Liver (tissue), 8 donors: ENCODE measurements at regions not wholly inside any gene's neighbourhood (a gene's known extent, or its start where the extent isn't known, plus 50 kb on each side); places are given as distances from the start of the nearest gene placed in this dataset.

Source experiments
- DNase-seq: peaks from one replicate; pipeline ENCODE4 v3.0.0-alpha.2; 2017; ENCODE audit warnings: low spot score
- H3K27ac ChIP-seq, 2 donors: one replicate each; pipeline ENCODE4 v1.7.0; 2013; ENCODE audit warnings: inconsistent platforms in 2 of 2, low read length in 2 of 2, control low read depth in 1 of 2, low read depth in 1 of 2, mild to moderate bottlenecking in 1 of 2
- H3K27me3 ChIP-seq, 4 donors: one replicate each; pipeline versions ENCODE4 v1.6.1 to v1.7.0; 2013; ENCODE audit warnings: low read length in 3 of 4, inconsistent platforms in 1 of 4, mild to moderate bottlenecking in 1 of 4, moderate library complexity in 1 of 4; ENCODE audit not compliant: control insufficient read depth in 4 of 4, insufficient read depth in 4 of 4
- H3K36me3 ChIP-seq, 4 donors: one replicate each; pipeline versions ENCODE4 v1.6.1 to v1.7.0; 2013; ENCODE audit warnings: low read length in 3 of 4, mild to moderate bottlenecking in 3 of 4, low read depth in 1 of 4, moderate library complexity in 1 of 4; ENCODE audit not compliant: control insufficient read depth in 4 of 4, insufficient read depth in 3 of 4
- H3K4me1 ChIP-seq, 4 donors: one replicate each; pipeline versions ENCODE4 v1.6.1 to v1.7.0; 2013; ENCODE audit warnings: low read length in 3 of 4, mild to moderate bottlenecking in 3 of 4, moderate library complexity in 1 of 4; ENCODE audit not compliant: control insufficient read depth in 4 of 4, insufficient read depth in 4 of 4
- H3K4me3 ChIP-seq, 3 donors: one replicate each; pipeline versions ENCODE4 v1.6.1 to v1.7.0; 2013; ENCODE audit warnings: low read length in 3 of 3, control low read depth in 1 of 3, low read depth in 1 of 3, mild to moderate bottlenecking in 1 of 3
- H3K9ac ChIP-seq, 2 donors: one replicate each; pipeline ENCODE4 v1.7.0; 2013; ENCODE audit warnings: low read length in 2 of 2, mild to moderate bottlenecking in 2 of 2, moderate library complexity in 2 of 2, control low read depth in 1 of 2, low read depth in 1 of 2
- H3K9me3 ChIP-seq, 4 donors: one replicate each; pipeline versions ENCODE4 v1.6.1 to v1.7.0; 2013; ENCODE audit warnings: low read length in 3 of 4; ENCODE audit not compliant: control insufficient read depth in 4 of 4
- EGR1 ChIP-seq, 2 donors: IDR thresholded peaks; 2 replicates each; pipeline ENCODE4 v1.6.1; 2016 to 2018; ENCODE audit warnings: antibody characterized with exemption in 2 of 2, low read depth in 2 of 2
- FOXA1 ChIP-seq: IDR thresholded peaks from 2 replicates; pipeline ENCODE4 v1.6.1; 2016; ENCODE audit warnings: antibody characterized with exemption
- FOXA2 ChIP-seq: IDR thresholded peaks from 2 replicates; pipeline ENCODE4 v1.6.1; 2016; ENCODE audit warnings: antibody characterized with exemption
- GABPA ChIP-seq, 2 donors: IDR thresholded peaks in 1 of 2; conservative IDR thresholded peaks in 1 of 2; 2 replicates each; pipeline ENCODE4 v1.6.1; 2016; ENCODE audit warnings: antibody characterized with exemption in 2 of 2, mild to moderate bottlenecking in 1 of 2, moderate library complexity in 1 of 2
- HNF4A ChIP-seq, 2 donors: conservative IDR thresholded peaks; 2 replicates each; pipeline ENCODE4 v1.6.1; 2016; ENCODE audit warnings: antibody characterized with exemption in 2 of 2, mild to moderate bottlenecking in 2 of 2
- HNF4G ChIP-seq: IDR thresholded peaks from 2 replicates; pipeline ENCODE4 v1.6.1; 2016; ENCODE audit warnings: antibody characterized with exemption
- JUND ChIP-seq, 2 donors: IDR thresholded peaks; 2 replicates each; pipeline ENCODE4 v1.6.1; 2016; ENCODE audit warnings: antibody characterized with exemption in 2 of 2
- NR2F2 ChIP-seq: IDR thresholded peaks from 2 replicates; pipeline ENCODE4 v1.6.1; 2016; ENCODE audit warnings: antibody characterized with exemption
- RAD21 ChIP-seq, 2 donors: IDR thresholded peaks; 2 replicates each; pipeline ENCODE4 v1.6.1; 2016; ENCODE audit warnings: antibody characterized with exemption in 2 of 2, mild to moderate bottlenecking in 2 of 2
- RXRA ChIP-seq, 2 donors: IDR thresholded peaks; 2 replicates each; pipeline ENCODE4 v1.6.1; 2017 to 2018; ENCODE audit warnings: antibody characterized with exemption in 2 of 2, mild to moderate bottlenecking in 1 of 2
- SP1 ChIP-seq: IDR thresholded peaks from 2 replicates; pipeline ENCODE4 v1.6.1; 2018; ENCODE audit warnings: antibody characterized with exemption, mild to moderate bottlenecking
- TAF1 ChIP-seq: conservative IDR thresholded peaks from 2 replicates; pipeline ENCODE4 v1.6.1; 2016; ENCODE audit warnings: antibody characterized with exemption, mild to moderate bottlenecking
- YY1 ChIP-seq: IDR thresholded peaks from 2 replicates; pipeline ENCODE4 v1.6.1; 2016; ENCODE audit warnings: antibody characterized with exemption, mild to moderate bottlenecking
- WGBS: extraction: QIAGEN DNeasy Blood & Tissue Kit; methylation state at CpG from one replicate; pipeline ENCODE4 v1.1.7; 2013; 5-methylcytosine and 5-hydroxymethylcytosine counted together
- TF ChIP-seq, protein P1 (sequence below): IDR thresholded peaks from 2 replicates; pipeline ENCODE4 v1.6.1; 2016; ENCODE audit warnings: antibody characterized with exemption
- TF ChIP-seq, protein P2 (sequence below): IDR thresholded peaks from 2 replicates; pipeline ENCODE4 v1.6.1; 2016; ENCODE audit warnings: antibody characterized with exemption
- TF ChIP-seq, protein P3 (sequence below): IDR thresholded peaks from 2 replicates; pipeline ENCODE4 v1.6.1; 2016; ENCODE audit warnings: antibody characterized with exemption, mild to moderate bottlenecking
- TF ChIP-seq, protein P4 (sequence below): fragments of 150-350 bp; IDR thresholded peaks from 2 replicates; pipeline ENCODE4 v1.5.1; 2017; ENCODE audit warnings: improper control_type of control experiment, low read depth, low read length; ENCODE audit not compliant: missing input control
- donor health status: healthy.
- donor health status: healthy.
- donor health status: healthy.
- donor health status: healthy.
- donor health status: healthy.

DNA sequence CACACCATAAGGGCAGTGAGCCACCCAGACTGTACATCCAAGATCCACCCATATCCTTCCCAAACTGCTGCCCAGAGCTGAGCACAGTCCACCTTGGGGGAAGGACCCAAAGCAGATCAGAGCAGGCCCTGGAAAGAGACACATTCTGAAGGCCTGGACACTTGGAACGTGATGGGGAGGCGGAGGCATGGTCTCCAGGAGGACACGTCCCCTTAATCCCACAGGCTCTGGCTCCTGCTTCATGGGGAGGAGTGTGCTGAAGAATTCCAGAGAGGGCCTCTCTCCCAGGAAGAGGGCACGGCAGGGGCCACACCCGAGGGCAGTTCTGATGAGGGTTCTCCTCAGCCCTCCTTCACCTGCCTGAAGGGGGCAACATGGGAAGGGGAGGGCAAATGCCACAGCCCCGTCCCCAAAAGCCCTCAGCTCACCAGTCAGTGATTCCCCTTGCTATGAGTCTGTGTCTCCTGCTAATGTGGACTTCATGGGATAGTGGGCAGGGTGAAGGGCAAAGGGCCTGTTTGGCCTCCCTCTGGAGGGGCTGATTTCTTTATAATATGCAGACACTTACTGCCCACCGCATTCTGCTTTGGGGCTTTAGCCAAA lies 276.8 kb downstream of the ENC1 start:
- Histone ChIP-seq H3K4me1 (no peaks in the 10 kb centered on the region), H3K9ac (no peak overlapping the region), H3K27ac (no peak overlapping the region), H3K27me3 (no peaks in the 10 kb centered on the region), H3K4me3 (no peak overlapping the region), H3K36me3 (no peaks in the 10 kb centered on the region), H3K9me3 (peaks cover 0 to 3% (median 1%) of the 10 kb centered on the region in 4 donors)
- 94% methylated on average over 7 of the region's 7 CpGs for WGBS
- DNase-seq = no peak
- TF ChIP-seq NR2F2 = no peak
- no peak for TF ChIP-seq RXRA (IDR thresholded peaks at IDR 0.05)
- TF ChIP-seq JUND (IDR thresholded peaks at IDR 0.05) = no peak
- TF ChIP-seq RAD21 (IDR thresholded peaks at IDR 0.05) = no peak
- TF ChIP-seq HNF4A (conservative IDR thresholded peaks at IDR 0.05) = no peak
- no peak for TF ChIP-seq EGR1 (IDR thresholded peaks at IDR 0.05; ENCODE audit: low read depth in 2 of 2)
- TF ChIP-seq YY1 = no peak
- no peak for TF ChIP-seq HNF4G
- TF ChIP-seq SP1 = no peak
- TF ChIP-seq TAF1 = no peak
- TF ChIP-seq, protein P1, sequence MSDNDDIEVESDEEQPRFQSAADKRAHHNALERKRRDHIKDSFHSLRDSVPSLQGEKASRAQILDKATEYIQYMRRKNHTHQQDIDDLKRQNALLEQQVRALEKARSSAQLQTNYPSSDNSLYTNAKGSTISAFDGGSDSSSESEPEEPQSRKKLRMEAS = no peak
- TF ChIP-seq GABPA (IDR thresholded peaks at IDR 0.05 in 1 of 2, conservative IDR thresholded peaks at IDR 0.05 in 1 of 2) = no peak

DNA sequence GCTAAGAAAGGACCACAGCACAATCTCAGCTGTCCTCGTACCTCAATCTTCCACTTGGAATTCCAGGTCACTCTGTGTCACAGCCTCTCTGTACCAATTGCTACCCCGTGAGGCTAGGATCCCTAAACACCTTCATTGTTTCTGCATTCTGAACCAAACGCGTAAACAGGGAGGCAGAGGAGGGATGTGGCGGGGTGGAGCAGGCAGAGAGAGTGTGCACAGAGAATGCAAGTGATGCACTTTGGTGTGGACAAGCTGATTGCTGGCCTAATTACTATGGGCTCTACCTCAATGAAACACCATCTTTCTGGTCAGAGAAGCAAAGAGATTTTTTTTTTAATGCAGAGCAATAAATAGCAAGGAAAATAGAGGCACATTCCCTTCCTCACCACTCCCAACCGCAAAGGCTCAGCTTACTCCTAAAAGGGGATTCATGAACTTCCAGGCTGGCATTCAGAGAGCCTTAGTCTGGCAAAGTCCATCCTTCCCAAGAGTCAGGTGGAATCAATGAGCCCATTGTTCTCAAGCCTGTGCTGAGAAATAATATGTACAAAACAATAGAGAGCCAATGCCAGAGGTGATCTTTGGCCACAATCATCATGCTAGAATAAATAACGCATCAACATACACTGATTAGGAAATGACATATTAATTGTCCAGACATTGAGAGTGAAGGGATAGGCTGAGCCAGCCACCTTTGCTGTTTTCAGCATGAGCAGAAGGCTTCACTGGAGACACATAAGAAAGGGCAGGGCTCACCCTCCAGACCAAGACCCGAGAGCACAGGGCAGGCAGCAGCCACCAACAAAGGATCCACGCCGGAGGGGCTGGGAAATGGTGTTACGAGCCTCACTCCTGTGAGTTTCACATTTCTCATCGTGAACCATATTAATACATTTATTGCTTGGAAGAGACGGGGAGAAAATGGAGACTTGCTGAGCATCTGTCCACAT lies 278.8 kb downstream of the ENC1 start:
- no peak overlapping the region for H3K9ac ChIP-seq
- no peaks in the 10 kb centered on the region for H3K27me3 ChIP-seq
- H3K27ac ChIP-seq = no peak overlapping the region
- H3K9me3 ChIP-seq = peaks cover 0 to 3% (median 1%) of the 10 kb centered on the region in 4 donors
- 90% methylated on average over 13 of the region's 13 CpGs for WGBS
- TF ChIP-seq GABPA (IDR thresholded peaks at IDR 0.05 in 1 of 2, conservative IDR thresholded peaks at IDR 0.05 in 1 of 2) = no peak
- TF ChIP-seq HNF4G = no peak
- TF ChIP-seq JUND (IDR thresholded peaks at IDR 0.05) = no peak
- TF ChIP-seq, protein P2, sequence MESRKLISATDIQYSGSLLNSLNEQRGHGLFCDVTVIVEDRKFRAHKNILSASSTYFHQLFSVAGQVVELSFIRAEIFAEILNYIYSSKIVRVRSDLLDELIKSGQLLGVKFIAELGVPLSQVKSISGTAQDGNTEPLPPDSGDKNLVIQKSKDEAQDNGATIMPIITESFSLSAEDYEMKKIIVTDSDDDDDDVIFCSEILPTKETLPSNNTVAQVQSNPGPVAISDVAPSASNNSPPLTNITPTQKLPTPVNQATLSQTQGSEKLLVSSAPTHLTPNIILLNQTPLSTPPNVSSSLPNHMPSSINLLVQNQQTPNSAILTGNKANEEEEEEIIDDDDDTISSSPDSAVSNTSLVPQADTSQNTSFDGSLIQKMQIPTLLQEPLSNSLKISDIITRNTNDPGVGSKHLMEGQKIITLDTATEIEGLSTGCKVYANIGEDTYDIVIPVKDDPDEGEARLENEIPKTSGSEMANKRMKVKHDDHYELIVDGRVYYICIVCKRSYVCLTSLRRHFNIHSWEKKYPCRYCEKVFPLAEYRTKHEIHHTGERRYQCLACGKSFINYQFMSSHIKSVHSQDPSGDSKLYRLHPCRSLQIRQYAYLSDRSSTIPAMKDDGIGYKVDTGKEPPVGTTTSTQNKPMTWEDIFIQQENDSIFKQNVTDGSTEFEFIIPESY = no peak
- no peak for TF ChIP-seq RXRA (IDR thresholded peaks at IDR 0.05)
- TF ChIP-seq, protein P1 = no peak
- TF ChIP-seq FOXA1 = no peak
- TF ChIP-seq EGR1 (IDR thresholded peaks at IDR 0.05; ENCODE audit: low read depth in 2 of 2) = no peak
- no peak for TF ChIP-seq RAD21 (IDR thresholded peaks at IDR 0.05)
- TF ChIP-seq HNF4A (conservative IDR thresholded peaks at IDR 0.05) = no peak
- TF ChIP-seq, protein P3, sequence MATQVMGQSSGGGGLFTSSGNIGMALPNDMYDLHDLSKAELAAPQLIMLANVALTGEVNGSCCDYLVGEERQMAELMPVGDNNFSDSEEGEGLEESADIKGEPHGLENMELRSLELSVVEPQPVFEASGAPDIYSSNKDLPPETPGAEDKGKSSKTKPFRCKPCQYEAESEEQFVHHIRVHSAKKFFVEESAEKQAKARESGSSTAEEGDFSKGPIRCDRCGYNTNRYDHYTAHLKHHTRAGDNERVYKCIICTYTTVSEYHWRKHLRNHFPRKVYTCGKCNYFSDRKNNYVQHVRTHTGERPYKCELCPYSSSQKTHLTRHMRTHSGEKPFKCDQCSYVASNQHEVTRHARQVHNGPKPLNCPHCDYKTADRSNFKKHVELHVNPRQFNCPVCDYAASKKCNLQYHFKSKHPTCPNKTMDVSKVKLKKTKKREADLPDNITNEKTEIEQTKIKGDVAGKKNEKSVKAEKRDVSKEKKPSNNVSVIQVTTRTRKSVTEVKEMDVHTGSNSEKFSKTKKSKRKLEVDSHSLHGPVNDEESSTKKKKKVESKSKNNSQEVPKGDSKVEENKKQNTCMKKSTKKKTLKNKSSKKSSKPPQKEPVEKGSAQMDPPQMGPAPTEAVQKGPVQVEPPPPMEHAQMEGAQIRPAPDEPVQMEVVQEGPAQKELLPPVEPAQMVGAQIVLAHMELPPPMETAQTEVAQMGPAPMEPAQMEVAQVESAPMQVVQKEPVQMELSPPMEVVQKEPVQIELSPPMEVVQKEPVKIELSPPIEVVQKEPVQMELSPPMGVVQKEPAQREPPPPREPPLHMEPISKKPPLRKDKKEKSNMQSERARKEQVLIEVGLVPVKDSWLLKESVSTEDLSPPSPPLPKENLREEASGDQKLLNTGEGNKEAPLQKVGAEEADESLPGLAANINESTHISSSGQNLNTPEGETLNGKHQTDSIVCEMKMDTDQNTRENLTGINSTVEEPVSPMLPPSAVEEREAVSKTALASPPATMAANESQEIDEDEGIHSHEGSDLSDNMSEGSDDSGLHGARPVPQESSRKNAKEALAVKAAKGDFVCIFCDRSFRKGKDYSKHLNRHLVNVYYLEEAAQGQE = no peak
- no peak for TF ChIP-seq TAF1
- TF ChIP-seq, protein P4, sequence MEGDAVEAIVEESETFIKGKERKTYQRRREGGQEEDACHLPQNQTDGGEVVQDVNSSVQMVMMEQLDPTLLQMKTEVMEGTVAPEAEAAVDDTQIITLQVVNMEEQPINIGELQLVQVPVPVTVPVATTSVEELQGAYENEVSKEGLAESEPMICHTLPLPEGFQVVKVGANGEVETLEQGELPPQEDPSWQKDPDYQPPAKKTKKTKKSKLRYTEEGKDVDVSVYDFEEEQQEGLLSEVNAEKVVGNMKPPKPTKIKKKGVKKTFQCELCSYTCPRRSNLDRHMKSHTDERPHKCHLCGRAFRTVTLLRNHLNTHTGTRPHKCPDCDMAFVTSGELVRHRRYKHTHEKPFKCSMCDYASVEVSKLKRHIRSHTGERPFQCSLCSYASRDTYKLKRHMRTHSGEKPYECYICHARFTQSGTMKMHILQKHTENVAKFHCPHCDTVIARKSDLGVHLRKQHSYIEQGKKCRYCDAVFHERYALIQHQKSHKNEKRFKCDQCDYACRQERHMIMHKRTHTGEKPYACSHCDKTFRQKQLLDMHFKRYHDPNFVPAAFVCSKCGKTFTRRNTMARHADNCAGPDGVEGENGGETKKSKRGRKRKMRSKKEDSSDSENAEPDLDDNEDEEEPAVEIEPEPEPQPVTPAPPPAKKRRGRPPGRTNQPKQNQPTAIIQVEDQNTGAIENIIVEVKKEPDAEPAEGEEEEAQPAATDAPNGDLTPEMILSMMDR = no peak
- no peak for TF ChIP-seq SP1
- no peak for TF ChIP-seq NR2F2
- no peak for TF ChIP-seq YY1
- no peak for TF ChIP-seq FOXA2
- no peaks in the 10 kb centered on the region for H3K4me1 ChIP-seq
- H3K4me3 ChIP-seq = no peak overlapping the region
- DNase-seq = no peak
- H3K36me3 ChIP-seq = no peaks in the 10 kb centered on the region
